H1 (cell line): ENCODE measurements at regions not wholly inside any gene's neighbourhood (a gene's known extent, or its start where the extent isn't known, plus 50 kb on each side); places are given as distances from the start of the nearest gene placed in this dataset.

ENCODE experiments used
- CTCF ChIA-PET: fragments of 300-600 bp; sonication (Branson Sonifier 250); formaldehyde crosslinking; loops from one replicate; lab custom pipeline; 2021; ENCODE audit not compliant: partially characterized antibody; lab: Charles Lee
- POLR2A ChIA-PET: fragments of 300-600 bp; sonication (Branson Sonifier 250); formaldehyde crosslinking; loops from one replicate; lab custom pipeline; 2021; ENCODE audit warnings: inconsistent platforms; ENCODE audit not compliant: partially characterized antibody; lab: Charles Lee
- DNase-seq, 2 experiments: peaks; one replicate each; pipeline versions ENCODE4 v3.0.0 to v3.0.0-alpha.2; 2010 to 2022; ENCODE audit warnings: low spot score in 2 of 2, low read depth in 1 of 2, mixed read lengths in 1 of 2
- FAIRE-seq: peaks from 2 replicates; lab custom pipeline; 2011; peaks lifted over from hg19 to GRCh38; lab: Jason Lieb, UNC
- H2AFZ ChIP-seq: 2 replicates; pipeline ENCODE4 v1.8.1; 2012; ENCODE audit warnings: low read length, inconsistent platforms
- H2AK5ac ChIP-seq: 2 replicates; pipeline ENCODE4 v1.6.1; 2013; ENCODE audit warnings: low read depth, low read length
- H2BK120ac ChIP-seq: replicated peaks from 2 replicates; pipeline ENCODE3; 2013; ENCODE audit warnings: low read depth, low read length, inconsistent platforms
- H2BK12ac ChIP-seq: 2 replicates; pipeline ENCODE4 v1.6.1; 2013; ENCODE audit warnings: low read depth, low read length
- H2BK15ac ChIP-seq: 2 replicates; pipeline ENCODE4 v1.6.1; 2013; ENCODE audit warnings: low read length
- H2BK20ac ChIP-seq: 2 replicates; pipeline ENCODE4 v1.6.1; 2013; ENCODE audit warnings: low read length
- H2BK5ac ChIP-seq: 2 replicates; pipeline ENCODE4 v1.6.1; 2013; ENCODE audit warnings: low read depth, low read length
- H3K14ac ChIP-seq: 2 replicates; pipeline ENCODE4 v1.6.1; 2013; ENCODE audit warnings: inconsistent platforms; ENCODE audit not compliant: insufficient read length
- H3K18ac ChIP-seq: 2 replicates; pipeline ENCODE4 v1.6.1; 2013; ENCODE audit warnings: low read length; ENCODE audit errors: extremely low read depth
- H3K23ac ChIP-seq: 2 replicates; pipeline ENCODE4 v1.6.1; 2013; ENCODE audit warnings: inconsistent platforms; ENCODE audit not compliant: insufficient read length
- H3K23me2 ChIP-seq: 2 replicates; pipeline ENCODE4 v1.6.1; 2013; ENCODE audit warnings: low read depth, low read length
- H3K27ac ChIP-seq: 2 replicates; pipeline ENCODE4 v1.6.1; 2011; ENCODE audit warnings: low read depth, low read length, inconsistent platforms
- H3K27me3 ChIP-seq, 4 experiments: replicated peaks in 1 of 4; 1 replicate in 1 of 4; 2 replicates in 3 of 4; pipeline versions ENCODE4 v1.6.1 to v1.8.1; 2011 to 2013; ENCODE audit warnings: low read length in 3 of 4, mild to moderate bottlenecking in 3 of 4, inconsistent platforms in 2 of 4, mixed read lengths in 2 of 4, moderate library complexity in 1 of 4; ENCODE audit not compliant: control insufficient read depth in 3 of 4, insufficient read depth in 3 of 4; ENCODE audit errors: extremely low read depth in 1 of 4
- H3K36me3 ChIP-seq, 4 experiments: 2 replicates each; pipeline versions ENCODE4 v1.6.1 to v1.8.1; 2011 to 2013; ENCODE audit warnings: mild to moderate bottlenecking in 4 of 4, low read length in 3 of 4, moderate library complexity in 2 of 4, control low read depth in 1 of 4, inconsistent platforms in 1 of 4; ENCODE audit not compliant: insufficient read depth in 4 of 4, control insufficient read depth in 2 of 4
- H3K4ac ChIP-seq: replicated peaks from 2 replicates; pipeline ENCODE3; 2013; ENCODE audit warnings: low read length, low read depth, mixed read lengths, inconsistent platforms; ENCODE audit not compliant: insufficient read length
- H3K4me1 ChIP-seq, 4 experiments: replicated peaks in 1 of 4; 1 replicate in 1 of 4; 2 replicates in 3 of 4; pipeline versions ENCODE4 v1.6.1 to v1.8.1; 2011 to 2013; ENCODE audit warnings: low read length in 3 of 4, inconsistent platforms in 2 of 4, mixed read lengths in 1 of 4; ENCODE audit not compliant: insufficient read depth in 4 of 4, control insufficient read depth in 3 of 4
- H3K4me2 ChIP-seq, 2 experiments: 2 replicates each; pipeline versions ENCODE4 v1.6.1 to v1.8.1; 2011 to 2013; ENCODE audit warnings: low read depth in 2 of 2, low read length in 2 of 2, control low read depth in 1 of 2, inconsistent platforms in 1 of 2, mild to moderate bottlenecking in 1 of 2; ENCODE audit not compliant: insufficient read depth in 1 of 2
- H3K4me3 ChIP-seq, 4 experiments: fragments of 200-600, 300-600 bp in 1 of 4; sonication (generic), shearing (Covaris generic), sonication (Bioruptor Twin) in 1 of 4; 2 replicates each; pipeline versions ENCODE4 v1.5.1 to v1.8.1; 2011 to 2016; ENCODE audit warnings: low read length in 4 of 4, low read depth in 3 of 4, control low read depth in 2 of 4, inconsistent platforms in 2 of 4, mild to moderate bottlenecking in 2 of 4, mixed read lengths in 1 of 4, moderate library complexity in 1 of 4; ENCODE audit not compliant: insufficient read depth in 2 of 4; ENCODE audit errors: extremely low read depth in 1 of 4
- H3K56ac ChIP-seq: replicated peaks from 2 replicates; pipeline ENCODE3; 2013; ENCODE audit warnings: low read depth, mild to moderate bottlenecking, mixed read lengths, low read length, inconsistent platforms; ENCODE audit not compliant: insufficient read length
- H3K79me1 ChIP-seq: 2 replicates; pipeline ENCODE4 v1.6.1; 2013; ENCODE audit warnings: low read depth, low read length, control low read depth
- H3K79me2 ChIP-seq, 2 experiments: 2 replicates each; pipeline versions ENCODE4 v1.6.1 to v1.8.1; 2012 to 2013; ENCODE audit warnings: low read length in 2 of 2, mild to moderate bottlenecking in 2 of 2, inconsistent platforms in 1 of 2; ENCODE audit not compliant: insufficient read depth in 2 of 2, control insufficient read depth in 1 of 2
- H3K9ac ChIP-seq, 4 experiments: replicated peaks in 1 of 4; 1 replicate in 1 of 4; 2 replicates in 3 of 4; pipeline versions ENCODE4 v1.6.1 to v1.8.1; 2011 to 2013; ENCODE audit warnings: low read depth in 3 of 4, low read length in 3 of 4, control low read depth in 2 of 4, mild to moderate bottlenecking in 2 of 4, moderate library complexity in 2 of 4, inconsistent platforms in 1 of 4; ENCODE audit errors: extremely low read depth in 1 of 4
- H3K9me3 ChIP-seq, 2 experiments: 2 replicates each; pipeline versions ENCODE4 v1.6.1 to v1.8.1; 2012 to 2013; ENCODE audit warnings: mild to moderate bottlenecking in 2 of 2, moderate library complexity in 2 of 2, control low read depth in 1 of 2, inconsistent platforms in 1 of 2, low read depth in 1 of 2, low read length in 1 of 2, mixed read lengths in 1 of 2; ENCODE audit not compliant: insufficient read depth in 2 of 2
- H4K20me1 ChIP-seq, 2 experiments: replicated peaks in 1 of 2; 2 replicates each; pipeline versions ENCODE3 to v1.8.1; 2011 to 2013; ENCODE audit warnings: inconsistent platforms in 2 of 2, low read length in 2 of 2, mild to moderate bottlenecking in 1 of 2; ENCODE audit not compliant: insufficient read depth in 2 of 2, control insufficient read depth in 1 of 2
- H4K5ac ChIP-seq: 2 replicates; pipeline ENCODE4 v1.6.1; 2013; ENCODE audit warnings: low read length, low read depth, mixed read lengths, inconsistent platforms; ENCODE audit not compliant: insufficient read length
- H4K8ac ChIP-seq: 2 replicates; pipeline ENCODE4 v1.8.0; 2013; ENCODE audit warnings: mild to moderate bottlenecking, moderate library complexity, low read length, inconsistent platforms; ENCODE audit not compliant: insufficient read depth; ENCODE audit errors: extremely low read depth
- H4K91ac ChIP-seq: replicated peaks from 2 replicates; pipeline ENCODE3; 2013; ENCODE audit warnings: low read length, mixed read lengths, inconsistent platforms; ENCODE audit not compliant: insufficient read length
- BACH1 ChIP-seq: IDR thresholded peaks from 2 replicates; pipeline ENCODE4 v1.6.1; 2012; ENCODE audit warnings: low read length, improper control_type of control experiment
- WGBS, 2 experiments: shearing (Covaris generic) in 1 of 2; methylation state at CpG; one replicate each; pipeline versions ENCODE4 v1.1.6 to v1.1.7; 2013 to 2015; ENCODE audit warnings: low lambda C conversion rate in 2 of 2, mixed read lengths in 2 of 2, inconsistent platforms in 1 of 2, low coverage in 1 of 2, missing lambda C conversion rate in 1 of 2; ENCODE audit not compliant: insufficient replicate concordance in 2 of 2, insufficient coverage in 1 of 2, insufficient read length in 1 of 2; ENCODE audit errors: extremely low coverage in 1 of 2, missing lambda C conversion rate in 1 of 2; 5-methylcytosine and 5-hydroxymethylcytosine counted together
- TF ChIP-seq, protein P1 (sequence below): IDR thresholded peaks from 2 replicates; pipeline ENCODE4 v1.6.1; 2012; ENCODE audit warnings: inconsistent platforms
- TF ChIP-seq, protein P2 (sequence below): IDR thresholded peaks from 2 replicates; pipeline ENCODE4 v1.6.1; 2012; ENCODE audit warnings: inconsistent platforms

GRCh38 chr4:101697266-101697665 is 93.3 kb upstream of the BANK1 start:
- WGBS, 2 experiments: 91% methylated on average over 1 of the region's 1 CpG; no CpG with 5 or more reads in 1 of the 2 experiments
- Histone ChIP-seq H4K20me1 (no peaks in the 10 kb centered on the region), H2BK15ac (no peak overlapping the region), H2BK5ac (no peak overlapping the region)
- TF ChIP-seq, protein P1, sequence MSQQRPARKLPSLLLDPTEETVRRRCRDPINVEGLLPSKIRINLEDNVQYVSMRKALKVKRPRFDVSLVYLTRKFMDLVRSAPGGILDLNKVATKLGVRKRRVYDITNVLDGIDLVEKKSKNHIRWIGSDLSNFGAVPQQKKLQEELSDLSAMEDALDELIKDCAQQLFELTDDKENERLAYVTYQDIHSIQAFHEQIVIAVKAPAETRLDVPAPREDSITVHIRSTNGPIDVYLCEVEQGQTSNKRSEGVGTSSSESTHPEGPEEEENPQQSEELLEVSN: no peak
- TF ChIP-seq, protein P2, sequence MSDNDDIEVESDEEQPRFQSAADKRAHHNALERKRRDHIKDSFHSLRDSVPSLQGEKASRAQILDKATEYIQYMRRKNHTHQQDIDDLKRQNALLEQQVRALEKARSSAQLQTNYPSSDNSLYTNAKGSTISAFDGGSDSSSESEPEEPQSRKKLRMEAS: no peak
- no peak for TF ChIP-seq BACH1
- TF ChIP-seq, all 59 proteins: peak for 0
- no peak overlapping the region for H3K9ac ChIP-seq
- no peak overlapping the region for H3K4ac ChIP-seq
- H3K9me3 ChIP-seq: no peaks in the 10 kb centered on the region
- H3K27me3 ChIP-seq: no peaks in the 10 kb centered on the region
- no peak overlapping the region for H2BK20ac ChIP-seq
- no peak overlapping the region for H4K91ac ChIP-seq
- no peaks in the 10 kb centered on the region for H3K79me1 ChIP-seq
- no peak overlapping the region for H2AK5ac ChIP-seq
- no peak overlapping the region for H2BK120ac ChIP-seq
- DNase-seq (no peak), FAIRE-seq (no peak)
- H3K4me1 ChIP-seq: no peaks in the 10 kb centered on the region
- ChIA-PET POLR2A (no interaction called here), CTCF (no interaction called here)
- no peaks in the 10 kb centered on the region for H3K36me3 ChIP-seq
- no peak overlapping the region for H3K27ac ChIP-seq
- H3K18ac ChIP-seq: no peak overlapping the region
- H4K5ac ChIP-seq: no peak overlapping the region
- H4K8ac ChIP-seq: no peak overlapping the region
- H2AFZ ChIP-seq: no peak overlapping the region
- no peaks in the 10 kb centered on the region for H3K23me2 ChIP-seq
- H3K14ac ChIP-seq: no peak overlapping the region
- H3K56ac ChIP-seq: no peak overlapping the region
- no peaks in the 10 kb centered on the region for H3K79me2 ChIP-seq
- no peak overlapping the region for H3K4me3 ChIP-seq
- no peak overlapping the region for H2BK12ac ChIP-seq
- no peak overlapping the region for H3K4me2 ChIP-seq
- H3K23ac ChIP-seq: no peak overlapping the region
